GM19238 (cell line): ENCODE measurements at regions not wholly inside any gene's neighbourhood (a gene's known extent, or its start where the extent isn't known, plus 50 kb on each side); places are given as distances from the start of the nearest gene placed in this dataset.
"Not testable (repeated sequence)": the region's sequence is repeated elsewhere in the genome, so short reads cannot be mapped to it uniquely, and the experiment has no call there.

Source experiments
- DNase-seq: peaks from one replicate; pipeline ENCODE4 v3.0.0; 2011; ENCODE audit warnings: low spot score; ENCODE audit not compliant: insufficient read length

- no peak for DNase-seq
These were observed 52.2 kb upstream of the FAT1 start for GRCh38 chr4:186775902-186776301.

- no peak for DNase-seq
These were observed 54.5 kb upstream of the FAT1 start for GRCh38 chr4:186778134-186778533.

DNA sequence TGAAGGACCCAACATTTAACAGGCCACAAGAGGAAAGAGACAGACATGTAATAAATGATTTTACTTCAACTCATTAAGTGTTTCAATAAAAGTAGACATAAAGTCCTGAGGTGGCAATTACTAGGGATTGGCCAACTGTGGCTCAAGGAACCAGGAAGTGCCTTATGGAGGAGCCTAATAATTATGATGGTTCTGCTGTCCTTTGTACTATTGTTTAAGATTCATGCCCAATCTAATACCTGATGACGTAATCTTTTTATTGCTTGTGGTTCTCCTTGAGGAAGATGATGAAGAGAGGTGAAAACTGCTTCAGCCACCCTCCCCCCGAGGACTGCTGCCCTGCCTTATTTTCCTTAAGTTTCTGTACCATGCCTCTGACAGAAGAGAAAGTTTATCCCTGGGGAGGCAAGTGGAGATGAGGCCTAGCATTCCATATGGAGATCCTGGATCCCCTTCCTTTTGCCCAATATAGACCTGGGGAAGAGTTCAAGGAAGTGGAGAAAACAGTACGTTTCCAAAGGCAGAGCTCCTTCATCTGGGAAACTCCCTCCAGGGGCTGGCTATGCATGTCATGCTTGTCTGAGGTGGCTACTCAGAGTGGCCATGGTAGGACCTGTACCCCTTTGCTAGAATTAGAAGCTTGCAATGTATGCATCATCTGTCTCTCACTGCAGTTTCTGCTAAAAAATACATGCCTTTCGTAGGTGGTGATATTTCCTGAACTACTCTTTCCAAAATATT lies 56.8 kb upstream of the FAT1 start:
- DNase-seq: no peak

DNA sequence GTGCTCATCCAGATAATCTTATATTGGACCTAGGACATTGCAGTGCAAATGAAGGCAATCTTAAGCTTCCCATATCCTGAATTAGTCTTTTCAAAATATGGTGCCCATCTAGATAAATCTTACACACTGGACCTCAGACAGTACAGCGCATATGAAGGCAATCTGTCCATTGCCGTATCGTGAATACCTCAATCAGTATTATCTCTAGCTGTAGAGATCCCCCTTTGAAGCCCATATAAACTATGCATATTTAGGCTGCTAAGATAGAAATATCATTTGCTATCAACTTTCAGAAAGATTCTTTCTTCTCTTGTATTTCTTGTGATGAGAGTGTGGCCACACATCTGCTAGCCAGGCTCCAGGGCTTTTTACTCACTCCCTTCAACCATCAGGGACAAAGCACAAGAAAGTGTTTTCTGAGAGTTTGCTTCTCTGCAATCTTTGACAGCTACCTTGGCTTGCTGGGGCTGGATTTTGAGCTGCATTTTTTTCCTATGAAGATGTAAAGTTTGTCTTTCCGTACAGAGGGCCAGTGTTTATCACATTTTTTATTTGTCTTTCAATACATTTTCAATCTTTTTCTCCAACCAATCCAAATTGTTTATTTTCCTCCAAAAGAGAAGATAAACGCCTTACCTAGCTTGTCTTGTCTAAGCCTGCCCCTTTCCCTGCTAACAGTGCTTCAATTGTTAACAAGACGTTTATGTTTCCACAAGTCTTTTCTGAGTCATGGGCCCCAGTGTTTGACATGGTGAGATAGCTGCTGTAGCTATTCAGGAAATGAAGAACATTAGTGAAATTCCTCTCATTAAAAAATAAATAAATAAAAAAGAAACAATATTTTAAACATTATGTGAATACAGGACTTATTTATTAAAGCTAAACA lies 57.6 kb upstream of the FAT1 start:
- DNase-seq: no peak

GRCh38 chr4:186782302-186782701 lies 58.6 kb upstream of the FAT1 start:
- DNase-seq: no peak

GRCh38 chr4:186787536-186787935 lies 63.9 kb upstream of the FAT1 start:
- no peak for DNase-seq

- no peak for DNase-seq
These were observed 66.0 kb upstream of the FAT1 start for GRCh38 chr4:186789651-186790050.

GRCh38 chr4:186790630-186791029 lies 67.0 kb upstream of the FAT1 start:
- DNase-seq: no peak

GRCh38 chr4:186792728-186793366 lies 69.2 kb upstream of the FAT1 start:
- no peak for DNase-seq

GRCh38 chr4:186798951-186799659 lies 75.4 kb upstream of the FAT1 start:
- DNase-seq: no peak

GRCh38 chr4:186805020-186805820 lies 81.6 kb upstream of the FAT1 start:
- no peak for DNase-seq

DNA sequence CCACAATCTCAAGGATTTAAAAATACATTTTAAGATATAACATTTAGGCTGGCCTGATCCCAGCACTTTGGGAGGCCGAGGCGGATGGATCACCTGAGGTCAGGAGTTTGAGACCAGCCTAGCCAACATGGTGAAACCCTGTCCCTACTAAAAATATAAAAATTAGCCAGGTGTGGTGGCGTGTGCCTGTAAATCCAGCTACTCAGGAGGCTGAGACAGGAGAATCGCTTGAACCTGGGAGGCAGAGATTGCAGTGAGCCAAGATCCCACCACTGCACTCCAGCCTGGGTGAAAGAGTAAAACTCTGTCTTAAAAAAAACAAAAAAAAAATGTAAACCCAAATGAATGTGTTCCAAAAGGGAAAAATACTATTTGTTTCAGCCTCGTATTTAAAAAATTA lies 82.3 kb upstream of the FAT1 start:
- DNase-seq: not testable (repeated sequence)

GRCh38 chr4:186806679-186807421 lies 83.2 kb upstream of the FAT1 start:
- DNase-seq: no peak

GRCh38 chr4:186807808-186808629 lies 84.4 kb upstream of the FAT1 start:
- no peak for DNase-seq

GRCh38 chr4:186808630-186809018 lies 85.0 kb upstream of the FAT1 start:
- DNase-seq: no peak

GRCh38 chr4:186809070-186809469 lies 85.4 kb upstream of the FAT1 start:
- no peak for DNase-seq

DNA sequence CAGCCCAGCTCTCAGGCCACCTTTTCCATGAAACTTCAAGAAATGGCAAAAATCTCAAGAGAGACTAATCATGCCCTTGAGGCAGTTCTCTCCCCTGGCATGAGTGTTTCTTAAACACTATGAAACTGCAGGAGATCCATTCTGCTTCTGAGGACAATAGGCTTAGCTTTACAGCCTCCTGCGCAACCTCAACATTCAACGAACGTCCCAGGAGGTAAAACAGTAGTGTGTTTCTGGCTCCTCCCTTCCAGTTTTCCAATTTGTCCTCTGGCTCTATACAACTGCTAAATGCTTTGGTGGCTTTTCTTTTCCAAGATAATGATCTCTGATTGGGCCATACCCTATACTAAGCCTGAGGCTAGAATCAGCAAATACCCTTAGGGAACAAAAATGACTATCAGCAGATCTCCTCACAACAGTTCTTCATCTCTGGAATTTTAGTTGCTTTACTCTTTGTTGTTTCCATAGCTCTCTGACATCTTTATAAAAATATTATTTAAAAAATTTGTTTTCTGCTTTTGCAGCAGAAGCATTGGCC lies 87.0 kb upstream of the FAT1 start:
- DNase-seq: no peak

DNA sequence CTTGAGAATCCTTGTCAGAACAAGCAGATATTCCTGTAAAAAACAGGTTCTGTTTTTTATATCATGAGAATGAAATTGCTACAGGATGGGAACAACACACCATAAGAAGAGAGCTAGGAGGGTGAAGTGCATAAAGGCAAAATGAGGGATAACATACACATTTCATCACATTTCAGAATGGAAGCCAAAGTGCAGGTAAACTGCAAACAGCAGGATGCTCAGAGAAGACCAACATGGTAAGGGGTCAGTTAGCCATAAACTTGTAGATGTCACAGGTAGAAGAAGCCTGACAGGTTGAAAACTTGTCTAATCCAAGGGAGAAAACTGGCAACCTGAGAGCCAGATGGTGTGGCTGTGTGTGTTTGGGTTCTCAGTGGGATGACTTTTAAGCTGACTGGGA lies 88.9 kb upstream of the FAT1 start:
- DNase-seq: no peak
